SKM-1 treated with dmso at 0.1 percent for 144 hours (cell line): ENCODE measurements at regions not wholly inside any gene's neighbourhood (a gene's known extent, or its start where the extent isn't known, plus 50 kb on each side); places are given as distances from the start of the nearest gene placed in this dataset.

Source experiments
- DNase-seq: peaks from one replicate; lab custom pipeline; 2025; ENCODE audit not compliant: unreplicated experiment; lab: John Stamatoyannopoulos, UW

- no peak for DNase-seq
Measured at GRCh38 chr3:106673926-106674569, 703.2 kb upstream of the CCDC54 start.

- DNase-seq, result no peak
Measured at GRCh38 chr3:106675451-106675850, 701.8 kb upstream of the CCDC54 start.

- DNase-seq, result no peak
Measured at GRCh38 chr3:106678657-106679390, 698.4 kb upstream of the CCDC54 start.

- DNase-seq, result no peak
Measured at GRCh38 chr3:106683953-106684620, 693.2 kb upstream of the CCDC54 start.

GRCh38 chr3:106685745-106686144 is 691.5 kb upstream of the CCDC54 start:
- no peak for DNase-seq

- DNase-seq, result no peak
Measured at GRCh38 chr3:106687905-106688304, 689.3 kb upstream of the CCDC54 start.

GRCh38 chr3:106688464-106688863 is 688.8 kb upstream of the CCDC54 start:
- DNase-seq, result no peak

- no peak for DNase-seq
Measured at GRCh38 chr3:106691476-106691875, 685.8 kb upstream of the CCDC54 start.

GRCh38 chr3:106692624-106693023 is 684.6 kb upstream of the CCDC54 start:
- DNase-seq, result no peak

- DNase-seq, result no peak
Measured at GRCh38 chr3:106699122-106699521, 678.1 kb upstream of the CCDC54 start.

- DNase-seq, result no peak
Measured at GRCh38 chr3:106700981-106701380, 676.3 kb upstream of the CCDC54 start.

GRCh38 chr3:106703524-106703923 is 673.7 kb upstream of the CCDC54 start:
- DNase-seq, result no peak

GRCh38 chr3:106707347-106707746 is 669.9 kb upstream of the CCDC54 start:
- DNase-seq, result no peak

GRCh38 chr3:106710596-106710995 is 666.6 kb upstream of the CCDC54 start:
- no peak for DNase-seq

GRCh38 chr3:106711650-106712049 is 665.6 kb upstream of the CCDC54 start:
- DNase-seq, result no peak

GRCh38 chr3:106714400-106714799 is 662.8 kb upstream of the CCDC54 start:
- DNase-seq, result no peak

- no peak for DNase-seq
Measured at GRCh38 chr3:106715286-106715685, 662.0 kb upstream of the CCDC54 start.

- no peak for DNase-seq
Measured at GRCh38 chr3:106717178-106717780, 660.0 kb upstream of the CCDC54 start.

- no peak for DNase-seq
Measured at GRCh38 chr3:106719077-106719476, 658.2 kb upstream of the CCDC54 start.

GRCh38 chr3:106719583-106719982 is 657.7 kb upstream of the CCDC54 start:
- no peak for DNase-seq

GRCh38 chr3:106720510-106720909 is 656.7 kb upstream of the CCDC54 start:
- DNase-seq, result no peak

- DNase-seq, result no peak
Measured at GRCh38 chr3:106725566-106725965, 651.7 kb upstream of the CCDC54 start.
